ENCODE measurements at regions not wholly inside any gene's neighbourhood (a gene's known extent, or its start where the extent isn't known, plus 50 kb on each side); places are given as distances from the start of the nearest gene placed in this dataset.

DNA sequence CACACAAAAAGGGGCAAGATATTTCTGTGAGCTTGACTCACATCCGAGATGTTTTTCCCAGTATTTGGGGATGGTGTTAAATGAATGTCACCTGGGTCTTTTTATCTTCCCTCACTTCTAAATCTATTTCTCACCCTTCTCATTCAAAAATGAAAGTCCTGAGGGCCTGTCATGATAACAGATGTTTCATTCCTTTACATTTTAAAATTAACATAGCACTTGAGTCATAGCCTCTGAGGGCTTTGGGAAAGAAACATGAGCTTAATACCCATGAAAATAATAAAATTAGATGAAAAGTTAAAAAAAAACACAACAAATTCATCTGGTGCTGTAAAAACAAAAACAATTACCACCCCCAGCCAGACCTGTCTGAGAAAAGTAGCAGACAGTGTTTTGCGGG is 226.7 kb downstream of the HNMT start:
- H3K4me3 ChIP-seq (ENCODE audit: low read depth, low read length), result no peak overlapping the region
- in situ Hi-C loops (cut with HindIII; ENCODE audit: low sequenced_read_pairs), result no loop called here
- DNase-seq (ENCODE audit: low read depth), result no peak
- TF ChIP-seq, protein P1, sequence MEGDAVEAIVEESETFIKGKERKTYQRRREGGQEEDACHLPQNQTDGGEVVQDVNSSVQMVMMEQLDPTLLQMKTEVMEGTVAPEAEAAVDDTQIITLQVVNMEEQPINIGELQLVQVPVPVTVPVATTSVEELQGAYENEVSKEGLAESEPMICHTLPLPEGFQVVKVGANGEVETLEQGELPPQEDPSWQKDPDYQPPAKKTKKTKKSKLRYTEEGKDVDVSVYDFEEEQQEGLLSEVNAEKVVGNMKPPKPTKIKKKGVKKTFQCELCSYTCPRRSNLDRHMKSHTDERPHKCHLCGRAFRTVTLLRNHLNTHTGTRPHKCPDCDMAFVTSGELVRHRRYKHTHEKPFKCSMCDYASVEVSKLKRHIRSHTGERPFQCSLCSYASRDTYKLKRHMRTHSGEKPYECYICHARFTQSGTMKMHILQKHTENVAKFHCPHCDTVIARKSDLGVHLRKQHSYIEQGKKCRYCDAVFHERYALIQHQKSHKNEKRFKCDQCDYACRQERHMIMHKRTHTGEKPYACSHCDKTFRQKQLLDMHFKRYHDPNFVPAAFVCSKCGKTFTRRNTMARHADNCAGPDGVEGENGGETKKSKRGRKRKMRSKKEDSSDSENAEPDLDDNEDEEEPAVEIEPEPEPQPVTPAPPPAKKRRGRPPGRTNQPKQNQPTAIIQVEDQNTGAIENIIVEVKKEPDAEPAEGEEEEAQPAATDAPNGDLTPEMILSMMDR (IDR thresholded peaks at IDR 0.05; ENCODE audit: low read depth, low read length, missing control alignments), result no peak

DNA sequence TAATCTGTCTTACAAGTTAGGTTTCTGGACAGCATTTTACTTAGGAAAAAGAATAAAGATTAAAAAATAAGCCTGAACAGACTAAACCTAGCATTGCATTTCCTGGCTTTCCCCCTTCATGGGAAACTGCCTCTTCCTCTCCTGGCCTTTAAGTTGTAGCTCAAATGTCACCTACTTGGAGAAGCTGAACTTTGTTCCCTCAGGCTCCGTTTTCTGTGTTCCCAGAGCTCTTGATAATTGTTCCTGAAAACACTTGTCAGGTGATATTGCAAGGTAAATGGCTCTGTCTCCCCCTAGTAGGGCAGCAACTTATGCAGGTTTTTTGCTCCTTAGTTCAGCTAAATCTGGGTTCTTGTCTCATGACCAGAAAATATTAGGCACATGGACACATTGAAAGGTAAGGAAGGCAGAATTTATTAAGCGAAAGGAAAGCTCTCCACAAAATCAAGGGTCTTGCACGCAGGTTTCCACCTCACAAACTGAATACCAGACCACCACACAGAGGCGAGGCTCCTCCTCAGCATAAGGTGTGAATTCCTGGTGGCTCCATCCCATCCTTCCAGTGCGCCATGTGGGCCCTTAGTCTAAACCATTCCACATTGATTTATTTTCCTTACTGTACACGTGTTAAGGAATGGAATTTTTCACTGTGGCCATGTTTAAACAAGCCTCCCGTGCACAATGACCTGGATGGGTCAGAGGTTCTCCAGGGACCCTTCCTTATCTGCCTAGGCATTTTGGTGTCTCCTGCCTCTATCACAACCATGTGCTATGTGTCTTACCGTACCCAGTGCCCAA is 229.3 kb downstream of the HNMT start:
- no peak overlapping the region for H3K4me3 ChIP-seq (ENCODE audit: low read depth, low read length)
- no peak for DNase-seq (ENCODE audit: low read depth)
- TF ChIP-seq, protein P1 (IDR thresholded peaks at IDR 0.05; ENCODE audit: low read depth, low read length, missing control alignments), result no peak
- in situ Hi-C loops (cut with HindIII; ENCODE audit: low sequenced_read_pairs), result no loop called here

DNA sequence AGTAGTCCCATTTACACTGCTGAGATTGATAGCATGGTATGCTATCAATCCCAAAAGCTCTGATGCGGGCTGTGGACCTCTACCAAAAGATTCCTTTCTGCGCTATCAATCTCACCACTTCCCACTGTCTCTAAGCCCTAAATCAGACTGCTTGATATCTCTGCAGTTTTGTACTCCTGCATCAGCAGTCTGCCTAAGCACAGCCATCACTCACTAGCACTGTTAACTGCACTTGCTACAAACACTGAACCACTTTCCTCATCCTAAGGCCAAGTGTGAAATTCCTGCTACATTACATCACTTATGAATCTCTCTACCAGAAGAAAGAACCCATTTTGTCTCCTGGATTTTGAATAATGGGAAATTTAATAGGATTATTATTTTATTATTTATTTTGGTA is 237.0 kb downstream of the HNMT start:
- in situ Hi-C loops (cut with HindIII; ENCODE audit: low sequenced_read_pairs), result no loop called here
- TF ChIP-seq, protein P1 (IDR thresholded peaks at IDR 0.05; ENCODE audit: low read depth, low read length, missing control alignments), result no peak
- H3K4me3 ChIP-seq (ENCODE audit: low read depth, low read length), result no peak overlapping the region
- no peak for DNase-seq (ENCODE audit: low read depth)

DNA sequence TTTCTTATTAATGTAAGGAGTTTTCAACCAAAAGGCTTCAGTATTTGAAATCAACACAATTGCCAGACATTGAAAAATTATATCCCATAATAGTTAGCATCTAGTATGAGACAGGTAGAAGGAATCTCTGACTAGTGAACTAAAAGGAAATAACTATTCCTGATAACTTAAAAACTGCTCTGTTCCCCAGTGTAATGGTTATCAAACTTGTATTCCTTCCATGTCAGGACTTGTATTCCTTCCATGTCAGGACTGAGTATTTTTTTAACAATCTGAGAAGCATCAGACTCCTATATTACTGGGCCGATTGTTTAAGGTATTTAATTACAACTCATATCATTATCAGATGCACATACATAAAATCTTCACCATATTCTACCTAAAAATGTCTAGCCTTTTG is 238.5 kb downstream of the HNMT start:
- DNase-seq (ENCODE audit: low read depth), result no peak
- H3K4me3 ChIP-seq (ENCODE audit: low read depth, low read length), result no peak overlapping the region
- TF ChIP-seq, protein P1 (IDR thresholded peaks at IDR 0.05; ENCODE audit: low read depth, low read length, missing control alignments), result no peak
- in situ Hi-C loops (cut with HindIII; ENCODE audit: low sequenced_read_pairs), result no loop called here

DNA sequence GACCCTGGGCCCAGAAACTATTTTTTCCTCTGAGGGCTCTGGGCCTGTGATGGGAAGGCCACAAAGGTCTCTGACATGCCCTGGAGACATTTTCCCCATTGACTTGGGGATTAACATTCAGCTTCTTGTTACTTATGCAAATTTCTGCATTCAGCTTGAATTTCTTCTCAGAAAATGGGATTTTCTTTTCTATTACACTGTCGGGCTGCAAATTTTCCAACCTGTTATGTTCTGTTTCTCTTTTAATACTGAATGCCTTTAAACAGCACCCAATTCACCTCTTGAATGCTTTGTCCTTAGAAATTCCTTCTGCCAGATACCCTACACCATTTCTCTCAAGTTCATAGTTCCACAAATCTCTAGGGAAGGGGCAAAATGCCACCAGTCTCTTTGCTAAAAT is 241.0 kb downstream of the HNMT start:
- H3K4me3 ChIP-seq (ENCODE audit: low read depth, low read length), result no peak overlapping the region
- TF ChIP-seq, protein P1 (IDR thresholded peaks at IDR 0.05; ENCODE audit: low read depth, low read length, missing control alignments), result no peak
- in situ Hi-C loops (cut with HindIII; ENCODE audit: low sequenced_read_pairs), result no loop called here
- DNase-seq (ENCODE audit: low read depth), result no peak

DNA sequence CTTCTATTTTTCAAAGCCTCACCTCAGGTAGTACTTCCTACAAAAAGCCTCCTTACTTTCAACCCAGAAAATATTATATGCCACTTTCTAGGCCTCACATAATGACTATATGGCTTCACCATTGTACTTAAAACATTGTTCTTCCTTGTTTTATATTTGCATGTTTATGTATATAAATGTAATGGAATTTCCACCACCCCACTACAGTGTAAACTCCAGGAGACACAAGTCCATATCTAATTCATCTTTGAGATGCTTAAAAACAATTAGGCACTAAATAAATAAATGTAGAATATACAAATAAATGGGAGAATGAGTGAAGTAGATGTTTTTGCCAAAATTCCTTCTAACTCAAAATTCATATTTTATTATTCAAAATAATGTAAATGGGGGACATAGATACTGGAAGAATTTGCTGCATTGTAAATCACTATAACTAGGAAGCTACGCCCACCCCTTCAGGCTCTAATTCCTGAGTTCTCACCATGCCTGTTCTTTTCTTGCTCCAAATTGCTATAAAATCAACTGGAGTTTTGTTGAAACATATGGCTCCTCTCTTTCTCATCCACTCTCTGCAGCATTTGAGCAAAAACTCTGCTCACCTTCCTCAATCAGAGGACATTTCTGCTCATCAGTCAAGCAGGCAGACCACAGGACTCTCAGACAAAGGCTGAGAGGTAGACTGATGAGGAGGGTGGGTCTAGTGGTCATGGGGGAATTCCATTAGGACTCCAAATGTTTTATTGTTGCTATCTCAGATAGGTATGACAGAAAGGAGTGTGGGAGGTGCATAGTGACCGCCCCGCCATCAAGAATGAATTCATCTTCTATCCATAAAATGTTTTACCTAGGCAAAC is 243.0 kb downstream of the HNMT start:
- TF ChIP-seq, protein P1 (IDR thresholded peaks at IDR 0.05; ENCODE audit: low read depth, low read length, missing control alignments), result no peak
- H3K4me3 ChIP-seq (ENCODE audit: low read depth, low read length), result no peak overlapping the region
- no peak for DNase-seq (ENCODE audit: low read depth)
- in situ Hi-C loops (cut with HindIII; ENCODE audit: low sequenced_read_pairs), result no loop called here

Measured in astrocyte of the cerebellum (primary cell).